ENCODE measurements at regions not wholly inside any gene's neighbourhood (a gene's known extent, or its start where the extent isn't known, plus 50 kb on each side); places are given as distances from the start of the nearest gene placed in this dataset.
"Not testable (repeated sequence)": the region's sequence is repeated elsewhere in the genome, so short reads cannot be mapped to it uniquely, and the experiment has no call there.

DNA sequence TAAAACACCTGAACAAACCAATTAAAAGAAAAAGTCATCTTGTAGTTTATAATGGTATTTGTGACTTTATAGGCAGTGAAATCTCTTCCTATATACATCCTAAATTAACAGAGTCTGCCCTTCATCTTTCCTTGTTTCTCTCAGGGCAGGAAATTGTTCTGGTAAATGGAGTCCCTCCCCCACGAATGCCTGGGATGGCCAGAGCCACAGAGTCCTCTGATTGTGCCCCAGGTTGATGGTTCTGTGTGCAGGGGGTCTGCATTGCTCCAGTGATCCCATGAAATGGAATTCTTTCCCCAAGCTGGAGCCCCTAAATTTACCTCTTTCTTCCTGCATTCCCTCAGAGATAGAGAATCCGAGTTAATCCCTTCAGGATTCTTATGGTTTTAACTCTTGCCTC, 155.5 kb downstream of the MTX2 start:
- H3K36me3 Mint-ChIP-seq (ENCODE audit: low read depth), result peaks cover 5% of the 10 kb centered on the region
- TF ChIP-seq, protein P1, sequence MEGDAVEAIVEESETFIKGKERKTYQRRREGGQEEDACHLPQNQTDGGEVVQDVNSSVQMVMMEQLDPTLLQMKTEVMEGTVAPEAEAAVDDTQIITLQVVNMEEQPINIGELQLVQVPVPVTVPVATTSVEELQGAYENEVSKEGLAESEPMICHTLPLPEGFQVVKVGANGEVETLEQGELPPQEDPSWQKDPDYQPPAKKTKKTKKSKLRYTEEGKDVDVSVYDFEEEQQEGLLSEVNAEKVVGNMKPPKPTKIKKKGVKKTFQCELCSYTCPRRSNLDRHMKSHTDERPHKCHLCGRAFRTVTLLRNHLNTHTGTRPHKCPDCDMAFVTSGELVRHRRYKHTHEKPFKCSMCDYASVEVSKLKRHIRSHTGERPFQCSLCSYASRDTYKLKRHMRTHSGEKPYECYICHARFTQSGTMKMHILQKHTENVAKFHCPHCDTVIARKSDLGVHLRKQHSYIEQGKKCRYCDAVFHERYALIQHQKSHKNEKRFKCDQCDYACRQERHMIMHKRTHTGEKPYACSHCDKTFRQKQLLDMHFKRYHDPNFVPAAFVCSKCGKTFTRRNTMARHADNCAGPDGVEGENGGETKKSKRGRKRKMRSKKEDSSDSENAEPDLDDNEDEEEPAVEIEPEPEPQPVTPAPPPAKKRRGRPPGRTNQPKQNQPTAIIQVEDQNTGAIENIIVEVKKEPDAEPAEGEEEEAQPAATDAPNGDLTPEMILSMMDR (IDR thresholded peaks at IDR 0.05), result no peak
- H3K4me1 Mint-ChIP-seq, result peaks cover 84% of the 10 kb centered on the region
- H3K27ac Mint-ChIP-seq, result peak overlapping the region; percentile 86
- H3K27me3 Mint-ChIP-seq (ENCODE audit: low read depth, poor library complexity), result peaks cover 3% of the 10 kb centered on the region
- DNase-seq, result no peak
- H3K9me3 Mint-ChIP-seq, result peaks cover 4% of the 10 kb centered on the region
- H3K4me3 Mint-ChIP-seq, result peak overlapping the region; percentile 30

DNA sequence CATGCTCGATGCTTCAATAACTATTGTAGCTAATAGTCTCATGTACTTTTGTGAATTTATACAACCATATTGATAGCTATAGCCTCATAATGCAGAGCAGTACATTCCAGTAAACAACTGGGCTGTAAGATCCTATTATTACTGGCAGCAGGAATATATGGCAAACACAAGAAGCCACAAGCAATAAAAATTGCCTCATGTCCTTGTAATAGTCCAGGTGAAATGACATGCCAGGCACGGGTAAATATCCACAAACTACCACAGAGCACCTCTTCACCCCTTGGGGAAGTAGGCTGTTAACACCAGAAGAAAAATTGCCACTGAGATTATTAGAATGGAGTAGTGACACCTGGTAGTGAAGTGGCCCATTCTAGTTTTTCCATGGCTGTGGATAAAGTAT, 158.3 kb downstream of the MTX2 start:
- Mint-ChIP-seq H3K27me3 (ENCODE audit: low read depth, poor library complexity) (peaks cover 3% of the 10 kb centered on the region), H3K4me1 (peaks cover 56% of the 10 kb centered on the region), H3K36me3 (ENCODE audit: low read depth) (peaks cover 5% of the 10 kb centered on the region), H3K27ac (no peak overlapping the region), H3K4me3 (no peak overlapping the region), H3K9me3 (peaks cover 6% of the 10 kb centered on the region)
- TF ChIP-seq, protein P1 (IDR thresholded peaks at IDR 0.05), result no peak
- no peak for DNase-seq

- not testable (repeated sequence) for DNase-seq; H3K4me3 Mint-ChIP-seq; H3K36me3 Mint-ChIP-seq (ENCODE audit: low read depth); H3K27me3 Mint-ChIP-seq (ENCODE audit: low read depth, poor library complexity); H3K27ac Mint-ChIP-seq
- Mint-ChIP-seq H3K4me1 (peaks cover 42% of the 10 kb centered on the region), H3K9me3 (peaks cover 21% of the 10 kb centered on the region)
Measured at GRCh38 chr2:176428944-176429469, 159.8 kb downstream of the MTX2 start.

GRCh38 chr2:176432434-176432833, 163.2 kb downstream of the MTX2 start:
- no peak overlapping the region for H3K27ac Mint-ChIP-seq
- H3K27me3 Mint-ChIP-seq (ENCODE audit: low read depth, poor library complexity), result peaks cover 3% of the 10 kb centered on the region
- peaks cover 35% of the 10 kb centered on the region for H3K9me3 Mint-ChIP-seq
- H3K4me1 Mint-ChIP-seq, result peaks cover 23% of the 10 kb centered on the region
- no peak overlapping the region for H3K4me3 Mint-ChIP-seq
- peaks cover 5% of the 10 kb centered on the region for H3K36me3 Mint-ChIP-seq (ENCODE audit: low read depth)
- no peak for DNase-seq
- TF ChIP-seq, protein P1 (IDR thresholded peaks at IDR 0.05), result no peak

DNA sequence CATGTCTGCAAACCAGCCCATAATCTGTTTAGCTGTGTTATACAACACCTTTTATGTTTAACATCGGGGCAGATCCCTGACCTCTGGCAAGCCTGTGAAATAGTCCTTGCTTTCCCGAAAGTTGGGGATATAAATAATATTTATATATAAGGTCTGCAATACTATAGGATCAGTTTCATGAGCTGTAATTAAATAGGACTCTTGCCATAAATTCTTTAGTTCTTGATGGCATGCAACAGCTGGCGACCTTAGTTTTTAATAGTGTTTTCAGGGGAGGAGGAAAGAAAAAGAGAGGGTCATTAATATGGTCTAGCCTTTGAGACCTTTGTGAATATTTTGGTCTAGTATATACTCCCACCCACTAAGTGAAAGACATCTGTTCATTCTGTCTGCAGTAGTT, 166.5 kb downstream of the MTX2 start:
- TF ChIP-seq, protein P1 (IDR thresholded peaks at IDR 0.05), result no peak
- Mint-ChIP-seq H3K9me3 (peaks cover 40% of the 10 kb centered on the region), H3K27me3 (ENCODE audit: low read depth, poor library complexity) (no peaks in the 10 kb centered on the region), H3K36me3 (ENCODE audit: low read depth) (peaks cover 9% of the 10 kb centered on the region), H3K4me3 (no peak overlapping the region), H3K27ac (no peak overlapping the region), H3K4me1 (peaks cover 11% of the 10 kb centered on the region)
- DNase-seq, result no peak

DNA sequence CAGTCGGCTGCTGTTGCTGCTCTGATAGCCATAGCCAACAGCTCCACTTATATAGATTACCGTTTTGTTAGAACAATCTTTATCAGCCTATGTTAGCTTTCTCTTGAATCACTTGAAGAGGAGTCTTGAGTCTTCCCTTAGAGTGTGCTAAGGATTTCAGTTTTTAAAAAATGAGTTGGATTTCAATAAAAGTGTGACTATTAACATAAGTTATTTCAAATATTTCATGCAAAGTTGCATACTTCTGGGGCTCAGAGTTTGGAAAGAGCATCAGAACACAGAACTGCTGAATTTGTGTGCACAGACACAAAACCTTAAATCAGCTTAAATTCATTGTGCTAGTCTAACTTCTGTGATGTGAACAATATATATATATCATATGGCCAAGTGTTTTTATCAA, 174.7 kb downstream of the MTX2 start:
- Mint-ChIP-seq H3K27me3 (ENCODE audit: low read depth, poor library complexity) (no peaks in the 10 kb centered on the region), H3K36me3 (ENCODE audit: low read depth) (no peaks in the 10 kb centered on the region)

More for the DNA sequence above, 174.7 kb downstream of the MTX2 start:
- Mint-ChIP-seq H3K9me3 (no peaks in the 10 kb centered on the region), H3K4me1 (peaks cover 44% of the 10 kb centered on the region), H3K27ac (no peak overlapping the region), H3K4me3 (no peak overlapping the region)
- TF ChIP-seq, protein P1 (IDR thresholded peaks at IDR 0.05), result no peak
- no peak for DNase-seq
